PC-9 (cell line): ENCODE measurements at regions not wholly inside any gene's neighbourhood (a gene's known extent, or its start where the extent isn't known, plus 50 kb on each side); places are given as distances from the start of the nearest gene placed in this dataset.

ENCODE experiments used
- EZH2 ChIP-seq: fragments of 200-600 bp; sonication (generic); IDR thresholded peaks from 2 replicates; pipeline ENCODE4 v1.8.0; 2017; ENCODE audit warnings: antibody characterized with exemption, low read depth
- TF ChIP-seq, protein P1 (sequence below): fragments of 200-600 bp; sonication (generic); conservative IDR thresholded peaks from 2 replicates; pipeline ENCODE4 v1.6.1; 2017; ENCODE audit warnings: mixed run types, antibody characterized with exemption, mild to moderate bottlenecking, moderate library complexity

DNA sequence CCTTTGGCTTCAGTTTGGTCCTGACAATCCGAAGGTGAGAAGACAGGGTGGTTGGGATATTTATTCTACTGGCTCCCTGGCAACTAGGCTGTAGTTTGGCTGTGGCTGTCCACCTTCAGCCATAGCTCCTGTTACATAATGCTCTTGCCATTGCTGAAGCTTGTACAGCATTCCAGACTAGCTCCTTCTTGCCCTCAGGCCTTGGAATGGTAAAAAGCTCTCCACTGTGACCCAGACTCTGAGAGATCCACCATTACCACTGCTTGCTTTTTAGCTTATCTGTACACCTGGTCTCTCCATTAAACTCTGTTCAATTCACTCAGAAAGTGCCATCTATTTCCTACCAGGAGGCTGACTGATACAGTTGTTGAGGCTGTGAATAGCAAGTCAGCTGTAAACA, 231.8 kb upstream of the MON1B start:
- TF ChIP-seq, protein P1, sequence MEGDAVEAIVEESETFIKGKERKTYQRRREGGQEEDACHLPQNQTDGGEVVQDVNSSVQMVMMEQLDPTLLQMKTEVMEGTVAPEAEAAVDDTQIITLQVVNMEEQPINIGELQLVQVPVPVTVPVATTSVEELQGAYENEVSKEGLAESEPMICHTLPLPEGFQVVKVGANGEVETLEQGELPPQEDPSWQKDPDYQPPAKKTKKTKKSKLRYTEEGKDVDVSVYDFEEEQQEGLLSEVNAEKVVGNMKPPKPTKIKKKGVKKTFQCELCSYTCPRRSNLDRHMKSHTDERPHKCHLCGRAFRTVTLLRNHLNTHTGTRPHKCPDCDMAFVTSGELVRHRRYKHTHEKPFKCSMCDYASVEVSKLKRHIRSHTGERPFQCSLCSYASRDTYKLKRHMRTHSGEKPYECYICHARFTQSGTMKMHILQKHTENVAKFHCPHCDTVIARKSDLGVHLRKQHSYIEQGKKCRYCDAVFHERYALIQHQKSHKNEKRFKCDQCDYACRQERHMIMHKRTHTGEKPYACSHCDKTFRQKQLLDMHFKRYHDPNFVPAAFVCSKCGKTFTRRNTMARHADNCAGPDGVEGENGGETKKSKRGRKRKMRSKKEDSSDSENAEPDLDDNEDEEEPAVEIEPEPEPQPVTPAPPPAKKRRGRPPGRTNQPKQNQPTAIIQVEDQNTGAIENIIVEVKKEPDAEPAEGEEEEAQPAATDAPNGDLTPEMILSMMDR, result no peak
- TF ChIP-seq EZH2, result no peak
